ENCODE measurements at regions not wholly inside any gene's neighbourhood (a gene's known extent, or its start where the extent isn't known, plus 50 kb on each side); places are given as distances from the start of the nearest gene placed in this dataset.

- Histone ChIP-seq H3K27ac (ENCODE audit: low read depth, low read length) (no peak overlapping the region), H3K36me3 (ENCODE audit: control insufficient read depth in 3 of 3, insufficient read depth in 3 of 3, low read length in 3 of 3) (no peaks in the 10 kb centered on the region), H3K9me3 (ENCODE audit: control insufficient read depth in 3 of 3, low read length in 3 of 3) (no peaks in the 10 kb centered on the region), H3K27me3 (ENCODE audit: control insufficient read depth in 3 of 3, insufficient read depth in 3 of 3, low read length in 3 of 3) (no peaks in the 10 kb centered on the region), H3K9ac (ENCODE audit: low read depth in 1 of 3, low read length in 3 of 3) (no peak overlapping the region), H3K4me3 (ENCODE audit: low read length in 3 of 3) (no peak overlapping the region), H3K4me1 (ENCODE audit: control insufficient read depth in 3 of 3, insufficient read depth in 3 of 3, low read length in 3 of 3) (no peaks in the 10 kb centered on the region)
Measured at GRCh38 chr4:162954976-162955375, 211.7 kb downstream of the NAF1 start.

- Histone ChIP-seq H3K27ac (ENCODE audit: low read depth, low read length) (no peak overlapping the region), H3K27me3 (ENCODE audit: control insufficient read depth in 3 of 3, insufficient read depth in 3 of 3, low read length in 3 of 3) (no peaks in the 10 kb centered on the region), H3K9me3 (ENCODE audit: control insufficient read depth in 3 of 3, low read length in 3 of 3) (no peaks in the 10 kb centered on the region), H3K4me3 (ENCODE audit: low read length in 3 of 3) (no peak overlapping the region), H3K4me1 (ENCODE audit: control insufficient read depth in 3 of 3, insufficient read depth in 3 of 3, low read length in 3 of 3) (no peaks in the 10 kb centered on the region), H3K9ac (ENCODE audit: low read depth in 1 of 3, low read length in 3 of 3) (no peak overlapping the region), H3K36me3 (ENCODE audit: control insufficient read depth in 3 of 3, insufficient read depth in 3 of 3, low read length in 3 of 3) (no peaks in the 10 kb centered on the region)
Measured at GRCh38 chr4:162952232-162952631, 214.5 kb downstream of the NAF1 start.

GRCh38 chr4:162945713-162946112, 221.0 kb downstream of the NAF1 start:
- Histone ChIP-seq H3K9ac (ENCODE audit: low read depth in 1 of 3, low read length in 3 of 3) (no peak overlapping the region), H3K36me3 (ENCODE audit: control insufficient read depth in 3 of 3, insufficient read depth in 3 of 3, low read length in 3 of 3) (no peaks in the 10 kb centered on the region), H3K27ac (ENCODE audit: low read depth, low read length) (no peak overlapping the region), H3K9me3 (ENCODE audit: control insufficient read depth in 3 of 3, low read length in 3 of 3) (no peaks in the 10 kb centered on the region), H3K4me1 (ENCODE audit: control insufficient read depth in 3 of 3, insufficient read depth in 3 of 3, low read length in 3 of 3) (no peaks in the 10 kb centered on the region), H3K27me3 (ENCODE audit: control insufficient read depth in 3 of 3, insufficient read depth in 3 of 3, low read length in 3 of 3) (no peaks in the 10 kb centered on the region), H3K4me3 (ENCODE audit: low read length in 3 of 3) (no peak overlapping the region)

- no peaks in the 10 kb centered on the region for H3K27me3 ChIP-seq (ENCODE audit: control insufficient read depth in 3 of 3, insufficient read depth in 3 of 3, low read length in 3 of 3)
- no peak overlapping the region for H3K27ac ChIP-seq (ENCODE audit: low read depth, low read length)
- H3K36me3 ChIP-seq (ENCODE audit: control insufficient read depth in 3 of 3, insufficient read depth in 3 of 3, low read length in 3 of 3) = no peaks in the 10 kb centered on the region
- H3K9ac ChIP-seq (ENCODE audit: low read depth in 1 of 3, low read length in 3 of 3) = no peak overlapping the region
- no peaks in the 10 kb centered on the region for H3K9me3 ChIP-seq (ENCODE audit: control insufficient read depth in 3 of 3, low read length in 3 of 3)
- H3K4me1 ChIP-seq (ENCODE audit: control insufficient read depth in 3 of 3, insufficient read depth in 3 of 3, low read length in 3 of 3) = no peaks in the 10 kb centered on the region
- no peak overlapping the region for H3K4me3 ChIP-seq (ENCODE audit: low read length in 3 of 3)
Measured at GRCh38 chr4:162943263-162943662, 223.4 kb downstream of the NAF1 start.

GRCh38 chr4:162938738-162939485, 227.8 kb downstream of the NAF1 start:
- H3K36me3 ChIP-seq (ENCODE audit: control insufficient read depth in 3 of 3, insufficient read depth in 3 of 3, low read length in 3 of 3) = no peaks in the 10 kb centered on the region
- no peaks in the 10 kb centered on the region for H3K9me3 ChIP-seq (ENCODE audit: control insufficient read depth in 3 of 3, low read length in 3 of 3)
- no peaks in the 10 kb centered on the region for H3K4me1 ChIP-seq (ENCODE audit: control insufficient read depth in 3 of 3, insufficient read depth in 3 of 3, low read length in 3 of 3)
- no peaks in the 10 kb centered on the region for H3K27me3 ChIP-seq (ENCODE audit: control insufficient read depth in 3 of 3, insufficient read depth in 3 of 3, low read length in 3 of 3)
- no peak overlapping the region for H3K9ac ChIP-seq (ENCODE audit: low read depth in 1 of 3, low read length in 3 of 3)
- H3K27ac ChIP-seq (ENCODE audit: low read depth, low read length) = no peak overlapping the region
- H3K4me3 ChIP-seq (ENCODE audit: low read length in 3 of 3) = no peak overlapping the region

- H3K4me3 ChIP-seq (ENCODE audit: low read length in 3 of 3) = no peak overlapping the region
- no peaks in the 10 kb centered on the region for H3K9me3 ChIP-seq (ENCODE audit: control insufficient read depth in 3 of 3, low read length in 3 of 3)
Measured at GRCh38 chr4:162935214-162935613, 231.5 kb downstream of the NAF1 start.

GRCh38 chr4:162931286-162931685, 235.4 kb downstream of the NAF1 start:
- Histone ChIP-seq H3K27ac (ENCODE audit: low read depth, low read length) (no peak overlapping the region), H3K4me3 (ENCODE audit: low read length in 3 of 3) (no peak overlapping the region), H3K9me3 (ENCODE audit: control insufficient read depth in 3 of 3, low read length in 3 of 3) (no peaks in the 10 kb centered on the region), H3K9ac (ENCODE audit: low read depth in 1 of 3, low read length in 3 of 3) (no peak overlapping the region), H3K36me3 (ENCODE audit: control insufficient read depth in 3 of 3, insufficient read depth in 3 of 3, low read length in 3 of 3) (no peaks in the 10 kb centered on the region), H3K27me3 (ENCODE audit: control insufficient read depth in 3 of 3, insufficient read depth in 3 of 3, low read length in 3 of 3) (no peaks in the 10 kb centered on the region), H3K4me1 (ENCODE audit: control insufficient read depth in 3 of 3, insufficient read depth in 3 of 3, low read length in 3 of 3) (no peaks in the 10 kb centered on the region)

More at GRCh38 chr4:162935214-162935613, 231.5 kb downstream of the NAF1 start:
- no peaks in the 10 kb centered on the region for H3K4me1 ChIP-seq (ENCODE audit: control insufficient read depth in 3 of 3, insufficient read depth in 3 of 3, low read length in 3 of 3)
- no peak overlapping the region for H3K27ac ChIP-seq (ENCODE audit: low read depth, low read length)
- no peak overlapping the region for H3K9ac ChIP-seq (ENCODE audit: low read depth in 1 of 3, low read length in 3 of 3)
- H3K36me3 ChIP-seq (ENCODE audit: control insufficient read depth in 3 of 3, insufficient read depth in 3 of 3, low read length in 3 of 3) = no peaks in the 10 kb centered on the region
- H3K27me3 ChIP-seq (ENCODE audit: control insufficient read depth in 3 of 3, insufficient read depth in 3 of 3, low read length in 3 of 3) = no peaks in the 10 kb centered on the region

- Histone ChIP-seq H3K4me1 (ENCODE audit: control insufficient read depth in 3 of 3, insufficient read depth in 3 of 3, low read length in 3 of 3) (no peaks in the 10 kb centered on the region), H3K9me3 (ENCODE audit: control insufficient read depth in 3 of 3, low read length in 3 of 3) (no peaks in the 10 kb centered on the region), H3K4me3 (ENCODE audit: low read length in 3 of 3) (no peak overlapping the region), H3K36me3 (ENCODE audit: control insufficient read depth in 3 of 3, insufficient read depth in 3 of 3, low read length in 3 of 3) (no peaks in the 10 kb centered on the region), H3K9ac (ENCODE audit: low read depth in 1 of 3, low read length in 3 of 3) (no peak overlapping the region), H3K27me3 (ENCODE audit: control insufficient read depth in 3 of 3, insufficient read depth in 3 of 3, low read length in 3 of 3) (no peaks in the 10 kb centered on the region), H3K27ac (ENCODE audit: low read depth, low read length) (no peak overlapping the region)
Measured at GRCh38 chr4:162921178-162921785, 245.4 kb downstream of the NAF1 start.

GRCh38 chr4:162920649-162921048, 246.0 kb downstream of the NAF1 start:
- peaks cover 0 to 1% (median 0%) of the 10 kb centered on the region in 3 donors for H3K9me3 ChIP-seq (ENCODE audit: control insufficient read depth in 3 of 3, low read length in 3 of 3)
- no peak overlapping the region for H3K27ac ChIP-seq (ENCODE audit: low read depth, low read length)
- H3K4me3 ChIP-seq (ENCODE audit: low read length in 3 of 3) = no peak overlapping the region
- H3K27me3 ChIP-seq (ENCODE audit: control insufficient read depth in 3 of 3, insufficient read depth in 3 of 3, low read length in 3 of 3) = no peaks in the 10 kb centered on the region
- no peak overlapping the region for H3K9ac ChIP-seq (ENCODE audit: low read depth in 1 of 3, low read length in 3 of 3)
- no peaks in the 10 kb centered on the region for H3K36me3 ChIP-seq (ENCODE audit: control insufficient read depth in 3 of 3, insufficient read depth in 3 of 3, low read length in 3 of 3)
- no peaks in the 10 kb centered on the region for H3K4me1 ChIP-seq (ENCODE audit: control insufficient read depth in 3 of 3, insufficient read depth in 3 of 3, low read length in 3 of 3)

GRCh38 chr4:162912482-162912881, 254.2 kb downstream of the NAF1 start:
- Histone ChIP-seq H3K4me1 (ENCODE audit: control insufficient read depth in 3 of 3, insufficient read depth in 3 of 3, low read length in 3 of 3) (no peaks in the 10 kb centered on the region), H3K9ac (ENCODE audit: low read depth in 1 of 3, low read length in 3 of 3) (no peak overlapping the region), H3K27ac (ENCODE audit: low read depth, low read length) (no peak overlapping the region), H3K27me3 (ENCODE audit: control insufficient read depth in 3 of 3, insufficient read depth in 3 of 3, low read length in 3 of 3) (peaks cover 0 to 2% (median 0%) of the 10 kb centered on the region in 3 donors), H3K4me3 (ENCODE audit: low read length in 3 of 3) (no peak overlapping the region), H3K36me3 (ENCODE audit: control insufficient read depth in 3 of 3, insufficient read depth in 3 of 3, low read length in 3 of 3) (no peaks in the 10 kb centered on the region), H3K9me3 (ENCODE audit: control insufficient read depth in 3 of 3, low read length in 3 of 3) (peaks cover 0 to 5% (median 4%) of the 10 kb centered on the region in 3 donors)
